IMR-90 (cell line): ENCODE measurements at regions not wholly inside any gene's neighbourhood (a gene's known extent, or its start where the extent isn't known, plus 50 kb on each side); places are given as distances from the start of the nearest gene placed in this dataset.

ENCODE experiments used
- CTCF ChIP-seq: conservative IDR thresholded peaks from 2 replicates; pipeline ENCODE4 v1.5.1; 2012; ENCODE audit warnings: mild to moderate bottlenecking, low read depth, low read length, improper control_type of control experiment
- ELK1 ChIP-seq: fragments of 150-350 bp; IDR thresholded peaks from 2 replicates; pipeline ENCODE4 v1.6.1; 2016; ENCODE audit warnings: low read depth, mild to moderate bottlenecking, low read length, moderate library complexity, borderline replicate concordance
- MAFK ChIP-seq: IDR thresholded peaks from 2 replicates; pipeline ENCODE4 v1.6.1; 2012; ENCODE audit warnings: low read depth, low read length, improper control_type of control experiment
- POLR2A ChIP-seq: IDR thresholded peaks from 2 replicates; pipeline ENCODE4 v1.6.1; 2012; ENCODE audit warnings: mild to moderate bottlenecking, low read depth, low read length
- RAD21 ChIP-seq: IDR thresholded peaks from 2 replicates; pipeline ENCODE4 v1.6.1; 2012; ENCODE audit warnings: low read length, improper control_type of control experiment
- RFX5 ChIP-seq: IDR thresholded peaks from 2 replicates; pipeline ENCODE4 v1.8.0; 2012; ENCODE audit warnings: low read depth, mild to moderate bottlenecking, low read length, moderate library complexity
- SMC3 ChIP-seq: fragments of 150-350 bp; IDR thresholded peaks from 2 replicates; pipeline ENCODE4 v1.6.1; 2016; ENCODE audit warnings: low read depth, mild to moderate bottlenecking, antibody characterized with exemption, low read length, moderate library complexity

GRCh38 chr10:33401300-33401699 is 66.8 kb upstream of the NRP1 start:
- TF ChIP-seq CTCF: no peak
- TF ChIP-seq RFX5: no peak
- no peak for TF ChIP-seq ELK1
- TF ChIP-seq POLR2A: no peak
- peak; percentile 100 for TF ChIP-seq MAFK
- no peak for TF ChIP-seq SMC3
- TF ChIP-seq RAD21: no peak
